HCT116 (cell line): ENCODE measurements at regions not wholly inside any gene's neighbourhood (a gene's known extent, or its start where the extent isn't known, plus 50 kb on each side); places are given as distances from the start of the nearest gene placed in this dataset.

Experiments used
- ATAC-seq: fragments of 200-7000 bp; cut with Tn5 transposase; 2 replicates; pipeline ENCODE4 v1.9.1; 2020; ENCODE audit warnings: mild to moderate bottlenecking, moderate library complexity
- BruUV-seq: library from RNA; stranded (reverse); fragments of 400-500 nt; replicated peaks from 2 replicates; lab custom pipeline; 2021; lab: Mats Ljungman, UMichigan
- CTCF ChIA-PET: fragments of 300-600 bp; sonication (Branson Sonifier 250); formaldehyde crosslinking; loops from one replicate; lab custom pipeline; 2021; ENCODE audit warnings: antibody characterized with exemption; lab: Charles Lee
- POLR2A ChIA-PET: fragments of 300-600, 350-600 bp; sonication (Branson Sonifier 250); formaldehyde crosslinking; loops from one replicate; lab custom pipeline; 2021; ENCODE audit warnings: antibody characterized with exemption; lab: Charles Lee
- RAD21 ChIA-PET, 2 experiments: fragments of 300-600 bp; sonication (Branson Sonifier 250); formaldehyde crosslinking; loops; one replicate each; lab custom pipeline; 2023; ENCODE audit warnings: low total read pairs in 2 of 2; ENCODE audit not compliant: uncharacterized antibody in 2 of 2, unreplicated experiment in 2 of 2, low non-redundant PET in 1 of 2; lab: Charles Lee
- DNase-seq: peaks from one replicate; pipeline ENCODE4 v3.0.0-alpha.2; 2010; ENCODE audit warnings: low read depth, low spot score
- H2AFZ ChIP-seq: fragments of 200-600 bp; shearing (Covaris generic), sonication (generic); 2 replicates; pipeline ENCODE4 v1.6.1; 2017; ENCODE audit warnings: low read depth, mixed run types, mixed read lengths, antibody characterized with exemption, low read length; ENCODE audit not compliant: poor library complexity, severe bottlenecking
- H3K27ac ChIP-seq: 2 replicates; pipeline ENCODE4 v1.5.1; 2012; ENCODE audit warnings: low read depth, low read length
- H3K27me3 ChIP-seq: fragments of 200-600 bp; sonication (generic); 2 replicates; pipeline ENCODE4 v1.6.1; 2016; ENCODE audit warnings: mixed run types, low read length, mixed read lengths; ENCODE audit not compliant: insufficient read depth
- H3K36me3 ChIP-seq, 2 experiments: fragments of 200-500 bp in 1 of 2; fragments of 200-600 bp in 1 of 2; sonication (Bioruptor generic) in 1 of 2; sonication (generic) in 1 of 2; 2 replicates each; pipeline versions ENCODE4 v1.5.1 to v1.6.1; 2014 to 2016; ENCODE audit warnings: low read length in 2 of 2, inconsistent platforms in 1 of 2, mixed read lengths in 1 of 2, mixed run types in 1 of 2; ENCODE audit not compliant: insufficient read depth in 2 of 2, control insufficient read depth in 1 of 2
- H3K4me1 ChIP-seq, 2 experiments: fragments of 200-600 bp in 1 of 2; sonication (generic) in 1 of 2; 2 replicates each; pipeline versions ENCODE4 v1.5.1 to v1.6.1; 2012 to 2017; ENCODE audit warnings: low read length in 2 of 2, inconsistent platforms in 1 of 2, mild to moderate bottlenecking in 1 of 2, mixed read lengths in 1 of 2, mixed run types in 1 of 2, moderate library complexity in 1 of 2; ENCODE audit not compliant: insufficient read depth in 2 of 2, control insufficient read depth in 1 of 2
- H3K4me2 ChIP-seq: fragments of 200-600 bp; sonication (generic); 2 replicates; pipeline ENCODE4 v1.6.1; 2017; ENCODE audit warnings: mixed run types, low read length, mixed read lengths
- H3K4me3 ChIP-seq, 2 experiments: fragments of 200-600 bp in 1 of 2; sonication (generic) in 1 of 2; replicated peaks in 1 of 2; 2 replicates each; pipeline ENCODE4 v1.5.1; 2011 to 2016; ENCODE audit warnings: low read length in 2 of 2, control low read depth in 1 of 2, low read depth in 1 of 2, mild to moderate bottlenecking in 1 of 2, mixed read lengths in 1 of 2, mixed run types in 1 of 2
- H3K79me2 ChIP-seq: fragments of 200-600 bp; sonication (generic); 2 replicates; pipeline ENCODE4 v1.6.1; 2017; ENCODE audit warnings: mild to moderate bottlenecking, mixed run types, low read length, moderate library complexity, mixed read lengths; ENCODE audit not compliant: insufficient read depth
- H3K9ac ChIP-seq: fragments of 200-600 bp; sonication (generic); 2 replicates; pipeline ENCODE4 v1.6.1; 2016; ENCODE audit warnings: low read length, mixed read lengths
- H3K9me2 ChIP-seq: fragments of 200-600 bp; sonication (generic), shearing (Covaris generic); 2 replicates; pipeline ENCODE4 v1.6.1; 2017; ENCODE audit warnings: mixed run types, mild to moderate bottlenecking, moderate library complexity; ENCODE audit not compliant: insufficient read depth
- H3K9me3 ChIP-seq, 2 experiments: fragments of 200-500 bp in 1 of 2; fragments of 200-600 bp in 1 of 2; sonication (Bioruptor generic) in 1 of 2; sonication (generic) in 1 of 2; 2 replicates each; pipeline ENCODE4 v1.6.1; 2014 to 2017; ENCODE audit warnings: low read length in 2 of 2, mixed read lengths in 2 of 2, inconsistent platforms in 1 of 2, low read depth in 1 of 2, mild to moderate bottlenecking in 1 of 2, mixed run types in 1 of 2, moderate library complexity in 1 of 2; ENCODE audit not compliant: control insufficient read depth in 1 of 2, insufficient read depth in 1 of 2
- H4K20me1 ChIP-seq: fragments of 200-600 bp; sonication (generic), shearing (Covaris generic); 2 replicates; pipeline ENCODE4 v1.6.1; 2017; ENCODE audit warnings: mixed run types, mild to moderate bottlenecking, moderate library complexity; ENCODE audit not compliant: insufficient read depth
- ATF3 ChIP-seq: IDR thresholded peaks from 2 replicates; pipeline ENCODE4 v1.6.1; 2012
- CBX3 ChIP-seq: IDR thresholded peaks from 2 replicates; pipeline ENCODE4 v1.6.1; 2012; ENCODE audit warnings: low read depth
- CTCF ChIP-seq, 3 experiments: fragments of 200-600 bp in 1 of 3; sonication (generic) in 1 of 3; IDR thresholded peaks in 2 of 3; conservative IDR thresholded peaks in 1 of 3; 2 replicates each; pipeline ENCODE4 v1.5.1; 2012 to 2017; ENCODE audit warnings: low read depth in 2 of 3, low read length in 2 of 3, antibody characterized with exemption in 1 of 3, borderline replicate concordance in 1 of 3, control low read depth in 1 of 3, mild to moderate bottlenecking in 1 of 3, mixed read lengths in 1 of 3, mixed run types in 1 of 3, moderate library complexity in 1 of 3; ENCODE audit not compliant: insufficient read depth in 1 of 3
- EGR1 ChIP-seq: IDR thresholded peaks from 2 replicates; pipeline ENCODE4 v1.6.1; 2012; ENCODE audit warnings: low read depth
- ELF1 ChIP-seq: IDR thresholded peaks from 2 replicates; pipeline ENCODE4 v1.6.1; 2012; ENCODE audit warnings: low read depth, borderline replicate concordance
- EZH2 ChIP-seq: fragments of 200-600 bp; sonication (generic); IDR thresholded peaks from 2 replicates; pipeline ENCODE4 v1.6.1; 2017; ENCODE audit warnings: antibody characterized with exemption, mixed run types
- EZH2phosphoT487 ChIP-seq: fragments of 200-600 bp; IDR thresholded peaks from 2 replicates; pipeline ENCODE4 v1.6.1; 2018; ENCODE audit warnings: antibody characterized with exemption, borderline replicate concordance
- JUND ChIP-seq: IDR thresholded peaks from 2 replicates; pipeline ENCODE4 v1.6.1; 2012
- POLR2A ChIP-seq: IDR thresholded peaks from 2 replicates; pipeline ENCODE4 v1.7.0; 2011; ENCODE audit warnings: borderline replicate concordance; ENCODE audit not compliant: insufficient read depth, insufficient read length; ENCODE audit errors: extremely low read depth
- POLR2AphosphoS5 ChIP-seq: IDR thresholded peaks from 2 replicates; pipeline ENCODE4 v1.6.1; 2011; ENCODE audit warnings: mild to moderate bottlenecking, low read depth, low read length, moderate library complexity
- RAD21 ChIP-seq: IDR thresholded peaks from 2 replicates; pipeline ENCODE4 v1.6.1; 2012; ENCODE audit warnings: low read depth, mild to moderate bottlenecking
- SIN3A ChIP-seq: IDR thresholded peaks from 2 replicates; pipeline ENCODE4 v1.6.1; 2012; ENCODE audit warnings: low read depth
- SP1 ChIP-seq: IDR thresholded peaks from 2 replicates; pipeline ENCODE4 v1.6.1; 2012; ENCODE audit warnings: low read depth
- SRF ChIP-seq: IDR thresholded peaks from 2 replicates; pipeline ENCODE4 v1.6.1; 2012; ENCODE audit warnings: low read depth
- TCF7L2 ChIP-seq: IDR thresholded peaks from 2 replicates; pipeline ENCODE4 v1.7.0; 2011; ENCODE audit warnings: borderline replicate concordance, inconsistent platforms; ENCODE audit not compliant: insufficient read depth, insufficient read length; ENCODE audit errors: extremely low read depth
- YY1 ChIP-seq: IDR thresholded peaks from 2 replicates; pipeline ENCODE4 v1.6.1; 2011; ENCODE audit warnings: low read length, low read depth, moderate library complexity, mild to moderate bottlenecking; ENCODE audit not compliant: insufficient replicate concordance; ENCODE audit errors: extremely low read depth
- ZFX ChIP-seq: fragments of 450-650 bp; IDR thresholded peaks from 2 replicates; pipeline ENCODE4 v1.6.1; 2017
- ZNF274 ChIP-seq: fragments of 200-500 bp; sonication (Bioruptor generic); IDR thresholded peaks from 2 replicates; pipeline ENCODE4 v1.6.1; 2014; ENCODE audit warnings: mild to moderate bottlenecking, low read depth, low read length, inconsistent platforms
- intact Hi-C: fragments of 100-400 bp; cut with micrococcal nuclease; formaldehyde crosslinking; loops from 2 replicates; pipeline ENCODE4 v1.10.0; 2022

GRCh38 chrX:27354021-27354420 lies 109.1 kb downstream of the PPP4R3C start:
- no peaks in the 10 kb centered on the region for H4K20me1 ChIP-seq
- TF ChIP-seq CTCF (IDR thresholded peaks at IDR 0.05 in 2 of 3, conservative IDR thresholded peaks at IDR 0.05 in 1 of 3; ENCODE audit: borderline replicate concordance in 1 of 3, insufficient read depth in 1 of 3, low read depth in 2 of 3, low read length in 2 of 3) (no peak), CBX3 (no peak), POLR2AphosphoS5 (no peak), ATF3 (no peak), SRF (no peak), ZFX (no peak)
- TF ChIP-seq, all 23 proteins: peak for 0
- ATAC-seq (no peak), DNase-seq (no peak)
- Histone ChIP-seq H3K36me3 (no peaks in the 10 kb centered on the region), H3K27me3 (no peaks in the 10 kb centered on the region), H3K79me2 (no peaks in the 10 kb centered on the region), H3K9ac (no peak overlapping the region), H3K4me1 (no peaks in the 10 kb centered on the region), H2AFZ (no peak overlapping the region), H3K9me3 (no peaks in the 10 kb centered on the region), H3K27ac (no peak overlapping the region), H3K9me2 (no peaks in the 10 kb centered on the region), H3K4me2 (no peak overlapping the region), H3K4me3 (no peak overlapping the region)
- POLR2A ChIA-PET, result no interaction called here
- intact Hi-C loops, result no loop called here
- RAD21 ChIA-PET, result no interaction called here
- no TSS peak for BruUV-seq
- CTCF ChIA-PET, result no interaction called here

GRCh38 chrX:27350476-27350875 lies 112.7 kb downstream of the PPP4R3C start:
- Histone ChIP-seq H3K9ac (no peak overlapping the region), H3K27ac (no peak overlapping the region), H3K79me2 (no peaks in the 10 kb centered on the region), H2AFZ (no peak overlapping the region), H4K20me1 (no peaks in the 10 kb centered on the region), H3K9me2 (no peaks in the 10 kb centered on the region), H3K36me3 (no peaks in the 10 kb centered on the region), H3K4me3 (no peak overlapping the region), H3K27me3 (no peaks in the 10 kb centered on the region), H3K4me2 (no peak overlapping the region), H3K9me3 (no peaks in the 10 kb centered on the region), H3K4me1 (no peaks in the 10 kb centered on the region)
- ChIA-PET RAD21 (no interaction called here), POLR2A (no interaction called here), CTCF (no interaction called here)
- no TSS peak for BruUV-seq
- DNase-seq, result no peak
- no peak for ATAC-seq
- intact Hi-C loops, result no loop called here
- TF ChIP-seq POLR2A, result no peak
- TF ChIP-seq TCF7L2, result no peak
- TF ChIP-seq EGR1, result no peak
- TF ChIP-seq ELF1, result no peak
- no peak for TF ChIP-seq CBX3
- no peak for TF ChIP-seq ZNF274
- no peak for TF ChIP-seq CTCF (IDR thresholded peaks at IDR 0.05 in 2 of 3, conservative IDR thresholded peaks at IDR 0.05 in 1 of 3; ENCODE audit: borderline replicate concordance in 1 of 3, insufficient read depth in 1 of 3, low read depth in 2 of 3, low read length in 2 of 3)
- no peak for TF ChIP-seq SP1
- TF ChIP-seq YY1, result no peak
- no peak for TF ChIP-seq JUND
- no peak for TF ChIP-seq EZH2phosphoT487
- TF ChIP-seq RAD21, result no peak
- no peak for TF ChIP-seq SRF
- no peak for TF ChIP-seq SIN3A
- no peak for TF ChIP-seq EZH2
- TF ChIP-seq ATF3, result no peak
